Fibroblast of skin of left biceps (primary cell): ENCODE measurements at regions not wholly inside any gene's neighbourhood (a gene's known extent, or its start where the extent isn't known, plus 50 kb on each side); places are given as distances from the start of the nearest gene placed in this dataset.
A peak's percentile ranks its signal among the peaks of the same experiment; 100 is the strongest.

Experiments used
- DNase-seq, 2 experiments: peaks; one replicate each; pipeline ENCODE4 v3.0.0-alpha.2; 2013; ENCODE audit warnings: low read depth in 2 of 2

- no peak for DNase-seq
Observed at GRCh38 chr14:101399737-101400517, 161.4 kb upstream of the DIO3 start.

DNA sequence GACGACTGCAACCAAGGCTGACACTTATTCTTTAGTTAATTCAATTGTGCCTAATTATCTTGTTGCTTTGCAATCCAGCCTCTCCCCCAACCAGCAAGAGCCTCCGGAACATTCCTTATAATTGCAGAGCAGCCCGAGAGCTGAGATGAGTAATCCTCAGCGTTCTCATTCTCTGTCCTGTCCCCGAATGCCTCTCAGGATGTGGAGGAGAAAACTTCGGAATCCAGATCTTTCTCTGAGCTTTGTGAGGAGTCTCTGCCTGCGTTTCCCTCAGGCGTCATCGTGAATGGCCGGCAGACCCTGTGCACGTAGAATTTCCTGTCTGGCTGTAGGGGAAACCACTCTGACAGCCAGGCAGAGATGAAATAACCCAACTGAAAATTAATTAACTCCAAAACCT, 160.5 kb upstream of the DIO3 start:
- DNase-seq, result peak; percentile 12 to 20

DNA sequence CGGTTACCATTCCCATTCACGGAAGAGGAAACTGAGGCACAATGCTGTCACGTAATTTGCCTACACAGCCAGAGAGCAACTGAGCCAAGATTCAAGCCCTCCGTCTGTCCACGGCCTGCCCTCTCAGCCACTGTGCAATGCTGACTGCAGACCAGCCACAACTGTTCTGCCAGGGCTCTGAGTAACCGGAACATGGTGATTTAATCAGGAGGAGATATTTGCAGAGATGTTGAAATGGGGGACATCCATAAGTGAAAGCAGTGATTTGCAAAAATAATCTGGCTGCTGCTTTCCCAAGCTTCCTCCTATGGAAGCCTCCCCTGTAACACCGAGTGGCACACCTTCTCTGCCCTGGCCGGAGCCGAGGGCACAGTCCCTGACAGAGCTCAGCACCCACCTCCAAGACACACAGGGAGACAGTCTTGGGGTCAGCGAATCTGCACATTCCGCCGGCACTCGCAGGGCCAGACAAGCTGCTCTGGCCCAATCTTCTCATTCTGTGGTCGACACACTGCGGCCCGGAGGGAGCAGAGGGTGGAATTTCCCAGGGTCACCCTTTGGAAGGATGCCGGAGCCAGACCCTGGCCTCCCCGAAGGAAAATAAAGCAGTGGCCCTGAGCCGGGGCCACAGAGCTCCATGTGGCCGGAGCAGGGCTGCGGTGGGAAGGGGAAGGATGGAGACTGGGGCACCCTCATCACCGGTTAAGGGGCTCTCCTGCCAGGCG, 158.2 kb upstream of the DIO3 start:
- no peak for DNase-seq

- no peak for DNase-seq
Observed at GRCh38 chr14:101404426-101405170, 156.7 kb upstream of the DIO3 start.

- peak; percentile 46 to 49 for DNase-seq
Observed at GRCh38 chr14:101405171-101405883, 156.0 kb upstream of the DIO3 start.

DNA sequence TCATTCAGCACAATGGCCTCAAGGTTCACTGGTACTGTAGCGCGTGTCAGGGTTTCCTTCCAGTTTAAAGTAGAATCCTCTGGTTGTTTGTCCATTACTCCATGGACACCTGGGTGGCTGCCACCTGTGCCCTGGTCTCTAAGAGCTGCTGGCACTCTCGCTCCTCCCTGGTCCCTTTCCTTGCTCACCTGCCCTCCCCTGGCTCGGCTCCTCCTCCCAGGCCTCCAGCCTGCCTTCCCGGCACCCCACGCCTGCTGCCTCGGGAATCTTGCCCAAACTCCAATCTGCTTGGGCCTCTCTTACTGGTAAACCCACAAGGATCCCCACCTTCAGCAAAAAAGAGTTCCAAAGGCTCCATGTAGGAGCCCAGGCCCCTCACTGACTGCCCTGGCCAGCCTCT, 154.4 kb upstream of the DIO3 start:
- no peak for DNase-seq

- DNase-seq, result no peak
Observed at GRCh38 chr14:101407328-101407727, 154.0 kb upstream of the DIO3 start.

GRCh38 chr14:101408077-101408831, 153.0 kb upstream of the DIO3 start:
- DNase-seq, result peak; percentile 54 to 61

- no peak for DNase-seq
Observed at GRCh38 chr14:101409006-101409543, 152.2 kb upstream of the DIO3 start.

- DNase-seq, result no peak
Observed at GRCh38 chr14:101410126-101410525, 151.2 kb upstream of the DIO3 start.

- DNase-seq, result no peak
Observed at GRCh38 chr14:101411151-101411550, 150.1 kb upstream of the DIO3 start.

DNA sequence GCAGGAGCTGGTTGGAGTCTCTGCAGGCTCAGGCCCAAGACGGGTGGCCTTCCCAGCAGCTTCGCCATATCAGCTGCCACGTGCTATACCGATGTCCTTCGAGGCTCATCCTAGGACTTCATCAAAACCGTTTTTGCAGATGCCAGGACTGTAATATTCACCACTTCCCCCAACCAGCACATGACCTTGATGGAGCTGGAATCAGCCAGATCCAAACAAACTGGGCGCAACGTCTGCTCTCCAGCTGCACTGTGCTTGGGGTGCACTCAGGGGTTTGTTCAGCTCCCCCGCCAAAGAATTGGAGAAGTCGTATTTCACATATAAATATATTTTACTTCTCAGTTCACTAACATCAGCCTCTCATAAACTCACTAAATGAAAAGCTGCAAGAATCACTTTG, 149.5 kb upstream of the DIO3 start:
- no peak for DNase-seq

GRCh38 chr14:101412739-101413138, 148.6 kb upstream of the DIO3 start:
- DNase-seq, result no peak

GRCh38 chr14:101417434-101417833, 143.9 kb upstream of the DIO3 start:
- DNase-seq, result no peak

DNA sequence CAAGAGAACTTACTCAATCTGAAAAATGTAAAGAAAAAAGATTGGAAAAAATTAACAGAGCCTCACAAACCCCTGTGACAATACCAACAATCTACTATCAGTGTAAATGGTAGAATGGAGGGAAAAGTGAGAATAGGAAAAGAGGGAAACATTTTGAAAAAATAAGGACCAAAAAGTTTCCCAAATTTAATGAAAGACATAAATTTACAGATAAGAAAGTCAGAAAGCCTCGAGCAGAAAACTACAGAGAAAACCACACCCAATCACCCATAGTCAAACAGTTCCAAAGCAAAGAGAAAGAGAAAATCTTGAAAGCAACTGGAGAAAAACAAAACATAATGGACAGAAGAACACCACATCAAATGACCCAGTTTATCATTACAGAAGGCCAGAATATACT, 142.7 kb upstream of the DIO3 start:
- no peak for DNase-seq

GRCh38 chr14:101426466-101426865, 134.8 kb upstream of the DIO3 start:
- DNase-seq, result no peak

- no peak for DNase-seq
Observed at GRCh38 chr14:101428409-101428808, 132.9 kb upstream of the DIO3 start.

- DNase-seq, result no peak
Observed at GRCh38 chr14:101435546-101435945, 125.7 kb upstream of the DIO3 start.

GRCh38 chr14:101439023-101439422, 122.3 kb upstream of the DIO3 start:
- no peak for DNase-seq

- no peak for DNase-seq
Observed at GRCh38 chr14:101440496-101440895, 120.8 kb upstream of the DIO3 start.

- DNase-seq, result no peak
Observed at GRCh38 chr14:101441710-101442109, 119.6 kb upstream of the DIO3 start.
